GM23338 (cell line): ENCODE measurements at regions not wholly inside any gene's neighbourhood (a gene's known extent, or its start where the extent isn't known, plus 50 kb on each side); places are given as distances from the start of the nearest gene placed in this dataset.

Experiments
- ATAC-seq: fragments of 200-7000 bp; cut with Tn5 transposase; 3 replicates; pipeline ENCODE4 v1.9.1; 2020
- DNase-seq: peaks from one replicate; pipeline ENCODE4 v3.0.0-alpha.2; 2015; ENCODE audit warnings: low spot score
- H2AFZ ChIP-seq: fragments of 200-600 bp; sonication (generic); 2 replicates; pipeline ENCODE4 v1.8.0; 2016; ENCODE audit warnings: antibody characterized with exemption, mild to moderate bottlenecking, moderate library complexity
- H3F3A ChIP-seq: fragments of 200-600 bp; sonication (generic); replicated peaks from 2 replicates; pipeline ENCODE4 v1.8.0; 2017; ENCODE audit warnings: antibody characterized with exemption, mixed run types, low read depth
- H3K27ac ChIP-seq: fragments of 200-600 bp; sonication (generic); 2 replicates; pipeline ENCODE4 v1.6.1; 2016; ENCODE audit warnings: low read depth
- H3K27me3 ChIP-seq: fragments of 200-600 bp; sonication (generic); 2 replicates; pipeline ENCODE4 v1.8.0; 2016; ENCODE audit warnings: mild to moderate bottlenecking, mixed run types, moderate library complexity; ENCODE audit not compliant: insufficient read depth
- H3K36me3 ChIP-seq: fragments of 200-600 bp; sonication (generic); 2 replicates; pipeline ENCODE4 v1.8.0; 2016; ENCODE audit warnings: mild to moderate bottlenecking; ENCODE audit not compliant: insufficient read depth
- H3K4me1 ChIP-seq: fragments of 200-600 bp; sonication (generic); 2 replicates; pipeline ENCODE4 v1.8.0; 2016; ENCODE audit warnings: mild to moderate bottlenecking, moderate library complexity; ENCODE audit not compliant: insufficient read depth
- H3K4me2 ChIP-seq: fragments of 200-600 bp; sonication (generic); 2 replicates; pipeline ENCODE4 v1.7.1; 2017; ENCODE audit warnings: mixed run types
- H3K4me3 ChIP-seq: fragments of 200-600 bp; sonication (generic); 2 replicates; pipeline ENCODE4 v1.6.1; 2016; ENCODE audit warnings: mixed run types
- H3K79me2 ChIP-seq: fragments of 200-600 bp; sonication (generic); replicated peaks from 2 replicates; pipeline ENCODE4 v1.8.0; 2017; ENCODE audit warnings: mild to moderate bottlenecking; ENCODE audit not compliant: insufficient read depth
- H3K9me2 ChIP-seq: fragments of 200-600 bp; sonication (generic); 2 replicates; pipeline ENCODE4 v1.8.0; 2017; ENCODE audit not compliant: insufficient read depth
- H4K20me1 ChIP-seq: fragments of 200-600 bp; sonication (generic); replicated peaks from 2 replicates; pipeline ENCODE4 v1.8.0; 2017; ENCODE audit warnings: mild to moderate bottlenecking; ENCODE audit not compliant: insufficient read depth
- H3K27ac Mint-ChIP-seq: 2 replicates; pipeline ENCODE4 v1.8.0; 2020; ENCODE audit warnings: inconsistent platforms, mild to moderate bottlenecking, moderate library complexity, mixed read lengths
- H3K27me3 Mint-ChIP-seq: 3 replicates; pipeline ENCODE4 v1.8.0; 2022; ENCODE audit warnings: low read depth, mild to moderate bottlenecking, moderate library complexity, mixed read lengths, inconsistent platforms; ENCODE audit not compliant: insufficient read depth, poor library complexity
- H3K36me3 Mint-ChIP-seq: 3 replicates; pipeline ENCODE4 v1.8.0; 2021; ENCODE audit warnings: low read depth, mild to moderate bottlenecking, inconsistent platforms, moderate library complexity, mixed read lengths
- H3K4me1 Mint-ChIP-seq: 3 replicates; pipeline ENCODE4 v1.8.0; 2020; ENCODE audit warnings: mild to moderate bottlenecking, inconsistent platforms, mixed read lengths
- H3K4me3 Mint-ChIP-seq: 3 replicates; pipeline ENCODE4 v1.8.0; 2021; ENCODE audit warnings: moderate library complexity, mild to moderate bottlenecking, inconsistent platforms, mixed read lengths
- H3K9me3 Mint-ChIP-seq: 3 replicates; pipeline ENCODE4 v1.8.0; 2020; ENCODE audit warnings: moderate library complexity, mild to moderate bottlenecking, inconsistent platforms, mixed read lengths
- CREB1 ChIP-seq: fragments of 250-450 bp; sonication (Bioruptor Pico); IDR thresholded peaks from 2 replicates; pipeline ENCODE4 v1.5.0; 2020; ENCODE audit warnings: low read depth, mild to moderate bottlenecking, moderate library complexity
- EZH2 ChIP-seq: fragments of 200-600 bp; sonication (generic); IDR thresholded peaks from one replicate; pipeline ENCODE4 v1.8.0; 2017; ENCODE audit warnings: antibody characterized with exemption, mild to moderate bottlenecking, low read depth; ENCODE audit not compliant: unreplicated experiment
- EZH2phosphoT487 ChIP-seq: fragments of 200-600 bp; sonication (generic); IDR thresholded peaks from one replicate; pipeline ENCODE4 v1.8.1; 2018; ENCODE audit warnings: antibody characterized with exemption; ENCODE audit not compliant: unreplicated experiment
- JUNB ChIP-seq: IDR thresholded peaks from one replicate; pipeline ENCODE4 v1.6.1; 2016; ENCODE audit warnings: antibody characterized with exemption; ENCODE audit not compliant: unreplicated experiment
- NANOG ChIP-seq: IDR thresholded peaks from 2 replicates; pipeline ENCODE4 v1.6.1; 2016; ENCODE audit warnings: antibody characterized with exemption, borderline replicate concordance
- POLR2AphosphoS5 ChIP-seq: IDR thresholded peaks from 2 replicates; pipeline ENCODE4 v1.6.1; 2016; ENCODE audit warnings: antibody characterized with exemption, low read depth
- REST ChIP-seq: IDR thresholded peaks from one replicate; pipeline ENCODE4 v1.6.1; 2018; ENCODE audit warnings: antibody characterized with exemption; ENCODE audit not compliant: unreplicated experiment
- STAT1 ChIP-seq: IDR thresholded peaks from one replicate; pipeline ENCODE4 v1.6.1; 2016; ENCODE audit warnings: antibody characterized with exemption; ENCODE audit not compliant: unreplicated experiment
- ZNF114 ChIP-seq: fragments of 250-450 bp; sonication (Bioruptor Pico); IDR thresholded peaks from 2 replicates; pipeline ENCODE4 v1.5.0; 2020; ENCODE audit warnings: mild to moderate bottlenecking, moderate library complexity
- ZNF331 ChIP-seq: fragments of 250-450 bp; sonication (Bioruptor Pico); IDR thresholded peaks from 2 replicates; pipeline ENCODE4 v1.5.0; 2020; ENCODE audit warnings: low read depth, mild to moderate bottlenecking, moderate library complexity
- TF ChIP-seq, protein P1 (sequence below): IDR thresholded peaks from 2 replicates; pipeline ENCODE4 v1.6.1; 2016; ENCODE audit warnings: antibody characterized with exemption
- TF ChIP-seq, protein P2 (sequence below), 2 experiments: fragments of 200-600 bp in 1 of 2; sonication (generic) in 1 of 2; conservative IDR thresholded peaks; 2 replicates each; pipeline versions ENCODE4 v1.5.1 to v1.6.1; 2016 to 2017; ENCODE audit warnings: antibody characterized with exemption in 2 of 2, low read depth in 2 of 2, mild to moderate bottlenecking in 2 of 2, moderate library complexity in 1 of 2
- TF ChIP-seq, protein P3 (sequence below): fragments of 250-450 bp; sonication (Bioruptor Pico); IDR thresholded peaks from 2 replicates; pipeline ENCODE4 v1.5.0; 2020; ENCODE audit warnings: mild to moderate bottlenecking, moderate library complexity

- Histone ChIP-seq H3K4me2 (no peak overlapping the region), H3K36me3 (no peaks in the 10 kb centered on the region), H3K27me3 (peaks cover 46% of the 10 kb centered on the region), H3K79me2 (no peaks in the 10 kb centered on the region), H3K27ac (no peak overlapping the region), H3K9me2 (peaks cover 4% of the 10 kb centered on the region; the same call in 1 of the 2 replicates), H3K4me1 (peaks cover 11% of the 10 kb centered on the region; the same call in 1 of the 2 replicates), H4K20me1 (no peaks in the 10 kb centered on the region), H2AFZ (no peak overlapping the region), H3F3A (no peaks in the 10 kb centered on the region), H3K4me3 (no peak overlapping the region)
- Mint-ChIP-seq H3K27me3 (peaks cover 17% of the 10 kb centered on the region), H3K27ac (no peak overlapping the region), H3K4me3 (no peak overlapping the region), H3K9me3 (no peaks in the 10 kb centered on the region), H3K4me1 (peaks cover 12% of the 10 kb centered on the region), H3K36me3 (no peaks in the 10 kb centered on the region)
- DNase-seq (no peak), ATAC-seq (no peak)
- TF ChIP-seq STAT1 (no peak), NANOG (no peak), CREB1 (CRISPR knock-in tag) (no peak), ZNF114 (CRISPR knock-in tag) (no peak), POLR2AphosphoS5 (no peak), REST (no peak), JUNB (no peak), EZH2phosphoT487 (no peak), ZNF331 (no peak), EZH2 (no peak)
- TF ChIP-seq, protein P1, sequence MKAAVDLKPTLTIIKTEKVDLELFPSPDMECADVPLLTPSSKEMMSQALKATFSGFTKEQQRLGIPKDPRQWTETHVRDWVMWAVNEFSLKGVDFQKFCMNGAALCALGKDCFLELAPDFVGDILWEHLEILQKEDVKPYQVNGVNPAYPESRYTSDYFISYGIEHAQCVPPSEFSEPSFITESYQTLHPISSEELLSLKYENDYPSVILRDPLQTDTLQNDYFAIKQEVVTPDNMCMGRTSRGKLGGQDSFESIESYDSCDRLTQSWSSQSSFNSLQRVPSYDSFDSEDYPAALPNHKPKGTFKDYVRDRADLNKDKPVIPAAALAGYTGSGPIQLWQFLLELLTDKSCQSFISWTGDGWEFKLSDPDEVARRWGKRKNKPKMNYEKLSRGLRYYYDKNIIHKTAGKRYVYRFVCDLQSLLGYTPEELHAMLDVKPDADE, result no peak
- TF ChIP-seq, protein P2, sequence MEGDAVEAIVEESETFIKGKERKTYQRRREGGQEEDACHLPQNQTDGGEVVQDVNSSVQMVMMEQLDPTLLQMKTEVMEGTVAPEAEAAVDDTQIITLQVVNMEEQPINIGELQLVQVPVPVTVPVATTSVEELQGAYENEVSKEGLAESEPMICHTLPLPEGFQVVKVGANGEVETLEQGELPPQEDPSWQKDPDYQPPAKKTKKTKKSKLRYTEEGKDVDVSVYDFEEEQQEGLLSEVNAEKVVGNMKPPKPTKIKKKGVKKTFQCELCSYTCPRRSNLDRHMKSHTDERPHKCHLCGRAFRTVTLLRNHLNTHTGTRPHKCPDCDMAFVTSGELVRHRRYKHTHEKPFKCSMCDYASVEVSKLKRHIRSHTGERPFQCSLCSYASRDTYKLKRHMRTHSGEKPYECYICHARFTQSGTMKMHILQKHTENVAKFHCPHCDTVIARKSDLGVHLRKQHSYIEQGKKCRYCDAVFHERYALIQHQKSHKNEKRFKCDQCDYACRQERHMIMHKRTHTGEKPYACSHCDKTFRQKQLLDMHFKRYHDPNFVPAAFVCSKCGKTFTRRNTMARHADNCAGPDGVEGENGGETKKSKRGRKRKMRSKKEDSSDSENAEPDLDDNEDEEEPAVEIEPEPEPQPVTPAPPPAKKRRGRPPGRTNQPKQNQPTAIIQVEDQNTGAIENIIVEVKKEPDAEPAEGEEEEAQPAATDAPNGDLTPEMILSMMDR (conservative IDR thresholded peaks at IDR 0.05; ENCODE audit: low read depth in 2 of 2), result no peak
- TF ChIP-seq, protein P3, sequence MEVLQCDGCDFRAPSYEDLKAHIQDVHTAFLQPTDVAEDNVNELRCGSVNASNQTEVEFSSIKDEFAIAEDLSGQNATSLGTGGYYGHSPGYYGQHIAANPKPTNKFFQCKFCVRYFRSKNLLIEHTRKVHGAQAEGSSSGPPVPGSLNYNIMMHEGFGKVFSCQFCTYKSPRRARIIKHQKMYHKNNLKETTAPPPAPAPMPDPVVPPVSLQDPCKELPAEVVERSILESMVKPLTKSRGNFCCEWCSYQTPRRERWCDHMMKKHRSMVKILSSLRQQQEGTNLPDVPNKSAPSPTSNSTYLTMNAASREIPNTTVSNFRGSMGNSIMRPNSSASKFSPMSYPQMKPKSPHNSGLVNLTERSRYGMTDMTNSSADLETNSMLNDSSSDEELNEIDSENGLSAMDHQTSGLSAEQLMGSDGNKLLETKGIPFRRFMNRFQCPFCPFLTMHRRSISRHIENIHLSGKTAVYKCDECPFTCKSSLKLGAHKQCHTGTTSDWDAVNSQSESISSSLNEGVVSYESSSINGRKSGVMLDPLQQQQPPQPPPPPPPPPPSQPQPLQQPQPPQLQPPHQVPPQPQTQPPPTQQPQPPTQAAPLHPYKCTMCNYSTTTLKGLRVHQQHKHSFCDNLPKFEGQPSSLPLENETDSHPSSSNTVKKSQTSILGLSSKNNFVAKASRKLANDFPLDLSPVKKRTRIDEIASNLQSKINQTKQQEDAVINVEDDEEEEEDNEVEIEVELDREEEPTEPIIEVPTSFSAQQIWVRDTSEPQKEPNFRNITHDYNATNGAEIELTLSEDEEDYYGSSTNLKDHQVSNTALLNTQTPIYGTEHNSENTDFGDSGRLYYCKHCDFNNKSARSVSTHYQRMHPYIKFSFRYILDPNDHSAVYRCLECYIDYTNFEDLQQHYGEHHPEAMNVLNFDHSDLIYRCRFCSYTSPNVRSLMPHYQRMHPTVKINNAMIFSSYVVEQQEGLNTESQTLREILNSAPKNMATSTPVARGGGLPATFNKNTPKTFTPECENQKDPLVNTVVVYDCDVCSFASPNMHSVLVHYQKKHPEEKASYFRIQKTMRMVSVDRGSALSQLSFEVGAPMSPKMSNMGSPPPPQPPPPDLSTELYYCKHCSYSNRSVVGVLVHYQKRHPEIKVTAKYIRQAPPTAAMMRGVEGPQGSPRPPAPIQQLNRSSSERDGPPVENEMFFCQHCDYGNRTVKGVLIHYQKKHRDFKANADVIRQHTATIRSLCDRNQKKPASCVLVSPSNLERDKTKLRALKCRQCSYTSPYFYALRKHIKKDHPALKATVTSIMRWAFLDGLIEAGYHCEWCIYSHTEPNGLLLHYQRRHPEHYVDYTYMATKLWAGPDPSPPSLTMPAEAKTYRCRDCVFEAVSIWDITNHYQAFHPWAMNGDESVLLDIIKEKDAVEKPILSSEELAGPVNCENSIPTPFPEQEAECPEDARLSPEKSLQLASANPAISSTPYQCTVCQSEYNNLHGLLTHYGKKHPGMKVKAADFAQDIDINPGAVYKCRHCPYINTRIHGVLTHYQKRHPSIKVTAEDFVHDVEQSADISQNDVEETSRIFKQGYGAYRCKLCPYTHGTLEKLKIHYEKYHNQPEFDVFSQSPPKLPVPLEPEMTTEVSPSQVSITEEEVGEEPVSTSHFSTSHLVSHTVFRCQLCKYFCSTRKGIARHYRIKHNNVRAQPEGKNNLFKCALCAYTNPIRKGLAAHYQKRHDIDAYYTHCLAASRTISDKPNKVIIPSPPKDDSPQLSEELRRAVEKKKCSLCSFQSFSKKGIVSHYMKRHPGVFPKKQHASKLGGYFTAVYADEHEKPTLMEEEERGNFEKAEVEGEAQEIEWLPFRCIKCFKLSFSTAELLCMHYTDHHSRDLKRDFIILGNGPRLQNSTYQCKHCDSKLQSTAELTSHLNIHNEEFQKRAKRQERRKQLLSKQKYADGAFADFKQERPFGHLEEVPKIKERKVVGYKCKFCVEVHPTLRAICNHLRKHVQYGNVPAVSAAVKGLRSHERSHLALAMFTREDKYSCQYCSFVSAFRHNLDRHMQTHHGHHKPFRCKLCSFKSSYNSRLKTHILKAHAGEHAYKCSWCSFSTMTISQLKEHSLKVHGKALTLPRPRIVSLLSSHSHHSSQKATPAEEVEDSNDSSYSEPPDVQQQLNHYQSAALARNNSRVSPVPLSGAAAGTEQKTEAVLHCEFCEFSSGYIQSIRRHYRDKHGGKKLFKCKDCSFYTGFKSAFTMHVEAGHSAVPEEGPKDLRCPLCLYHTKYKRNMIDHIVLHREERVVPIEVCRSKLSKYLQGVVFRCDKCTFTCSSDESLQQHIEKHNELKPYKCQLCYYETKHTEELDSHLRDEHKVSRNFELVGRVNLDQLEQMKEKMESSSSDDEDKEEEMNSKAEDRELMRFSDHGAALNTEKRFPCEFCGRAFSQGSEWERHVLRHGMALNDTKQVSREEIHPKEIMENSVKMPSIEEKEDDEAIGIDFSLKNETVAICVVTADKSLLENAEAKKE (CRISPR knock-in tag), result no peak
These were observed 74.8 kb downstream of the EN1 start for GRCh38 chr2:118772487-118773200.
